MCF 10A (cell line): ENCODE measurements at regions not wholly inside any gene's neighbourhood (a gene's known extent, or its start where the extent isn't known, plus 50 kb on each side); places are given as distances from the start of the nearest gene placed in this dataset.

Experiments
- BruUV-seq: library from RNA; stranded (reverse); fragments of 400-500 nt; replicated peaks from 2 replicates; lab custom pipeline; 2021; lab: Mats Ljungman, UMichigan
- CTCF ChIA-PET: fragments of 300-600 bp; sonication (Branson Sonifier 250); formaldehyde crosslinking; extraction: SDS; loops from one replicate; lab custom pipeline; 2021; ENCODE audit warnings: antibody characterized with exemption, inconsistent platforms; lab: Yijun Ruan, JAX
- POLR2A ChIA-PET: fragments of 300-600, 350-650 bp; sonication (Branson Sonifier 250); formaldehyde crosslinking; extraction: SDS; loops from one replicate; lab custom pipeline; 2020; ENCODE audit warnings: antibody characterized with exemption, inconsistent platforms; lab: Yijun Ruan, JAX
- DNase-seq: peaks from one replicate; pipeline ENCODE4 v3.0.0-alpha.2; 2018; ENCODE audit not compliant: unreplicated experiment
- H3K27ac Mint-ChIP-seq: one replicate; pipeline ENCODE4 v1.8.0; 2022; ENCODE audit warnings: mild to moderate bottlenecking, low read depth, mixed read lengths; ENCODE audit not compliant: unreplicated experiment
- H3K27me3 Mint-ChIP-seq: one replicate; pipeline ENCODE4 v1.8.0; 2022; ENCODE audit warnings: mixed read lengths; ENCODE audit not compliant: insufficient read depth, unreplicated experiment
- H3K36me3 Mint-ChIP-seq: one replicate; pipeline ENCODE4 v1.8.0; 2022; ENCODE audit warnings: mild to moderate bottlenecking, moderate library complexity, mixed read lengths; ENCODE audit not compliant: insufficient read depth, unreplicated experiment
- H3K4me1 Mint-ChIP-seq: one replicate; pipeline ENCODE4 v1.8.0; 2022; ENCODE audit warnings: mixed read lengths; ENCODE audit not compliant: insufficient read depth, unreplicated experiment
- H3K4me3 Mint-ChIP-seq: one replicate; pipeline ENCODE4 v1.8.0; 2022; ENCODE audit warnings: mild to moderate bottlenecking, moderate library complexity, mixed read lengths; ENCODE audit not compliant: unreplicated experiment
- H3K9me3 Mint-ChIP-seq: one replicate; pipeline ENCODE4 v1.8.0; 2022; ENCODE audit warnings: mixed read lengths; ENCODE audit not compliant: unreplicated experiment
- intact Hi-C: fragments of 100-400 bp; cut with micrococcal nuclease; formaldehyde crosslinking; loops from 2 replicates; pipeline ENCODE4 v1.14.1; 2022
- TF ChIP-seq, protein P1 (sequence below): fragments of 200-600 bp; IDR thresholded peaks from one replicate; pipeline ENCODE4 v1.8.0; 2022; ENCODE audit warnings: antibody characterized with exemption, mild to moderate bottlenecking; ENCODE audit not compliant: unreplicated experiment

DNA sequence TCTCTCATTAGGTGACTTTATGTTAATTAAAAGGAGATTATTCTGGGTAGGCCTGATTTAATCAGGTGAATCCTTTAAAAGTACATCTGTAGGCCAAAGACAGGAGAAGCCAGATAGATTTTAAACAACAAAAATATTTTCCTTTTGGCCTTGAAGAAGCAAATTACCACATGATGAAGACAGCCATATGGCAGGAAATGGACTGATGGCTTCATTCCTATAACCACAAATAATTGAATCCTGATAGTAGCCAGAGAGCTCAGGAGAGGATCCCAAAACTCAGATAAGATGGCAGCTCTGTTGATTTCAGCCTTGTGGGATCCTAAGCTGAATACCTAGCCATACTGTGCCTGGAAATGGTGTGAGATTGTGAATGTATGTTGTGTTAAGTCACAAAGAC lies 66.1 kb upstream of the PRKX start:
- Mint-ChIP-seq H3K4me3 (no peak overlapping the region), H3K4me1 (no peaks in the 10 kb centered on the region), H3K9me3 (no peaks in the 10 kb centered on the region), H3K27ac (no peak overlapping the region), H3K27me3 (peaks cover under 1% of the 10 kb centered on the region), H3K36me3 (no peaks in the 10 kb centered on the region)
- intact Hi-C loops, result no loop called here
- no peak for DNase-seq
- TF ChIP-seq, protein P1, sequence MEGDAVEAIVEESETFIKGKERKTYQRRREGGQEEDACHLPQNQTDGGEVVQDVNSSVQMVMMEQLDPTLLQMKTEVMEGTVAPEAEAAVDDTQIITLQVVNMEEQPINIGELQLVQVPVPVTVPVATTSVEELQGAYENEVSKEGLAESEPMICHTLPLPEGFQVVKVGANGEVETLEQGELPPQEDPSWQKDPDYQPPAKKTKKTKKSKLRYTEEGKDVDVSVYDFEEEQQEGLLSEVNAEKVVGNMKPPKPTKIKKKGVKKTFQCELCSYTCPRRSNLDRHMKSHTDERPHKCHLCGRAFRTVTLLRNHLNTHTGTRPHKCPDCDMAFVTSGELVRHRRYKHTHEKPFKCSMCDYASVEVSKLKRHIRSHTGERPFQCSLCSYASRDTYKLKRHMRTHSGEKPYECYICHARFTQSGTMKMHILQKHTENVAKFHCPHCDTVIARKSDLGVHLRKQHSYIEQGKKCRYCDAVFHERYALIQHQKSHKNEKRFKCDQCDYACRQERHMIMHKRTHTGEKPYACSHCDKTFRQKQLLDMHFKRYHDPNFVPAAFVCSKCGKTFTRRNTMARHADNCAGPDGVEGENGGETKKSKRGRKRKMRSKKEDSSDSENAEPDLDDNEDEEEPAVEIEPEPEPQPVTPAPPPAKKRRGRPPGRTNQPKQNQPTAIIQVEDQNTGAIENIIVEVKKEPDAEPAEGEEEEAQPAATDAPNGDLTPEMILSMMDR, result no peak
- ChIA-PET CTCF (no interaction called here), POLR2A (no interaction called here)
- no TSS peak for BruUV-seq

DNA sequence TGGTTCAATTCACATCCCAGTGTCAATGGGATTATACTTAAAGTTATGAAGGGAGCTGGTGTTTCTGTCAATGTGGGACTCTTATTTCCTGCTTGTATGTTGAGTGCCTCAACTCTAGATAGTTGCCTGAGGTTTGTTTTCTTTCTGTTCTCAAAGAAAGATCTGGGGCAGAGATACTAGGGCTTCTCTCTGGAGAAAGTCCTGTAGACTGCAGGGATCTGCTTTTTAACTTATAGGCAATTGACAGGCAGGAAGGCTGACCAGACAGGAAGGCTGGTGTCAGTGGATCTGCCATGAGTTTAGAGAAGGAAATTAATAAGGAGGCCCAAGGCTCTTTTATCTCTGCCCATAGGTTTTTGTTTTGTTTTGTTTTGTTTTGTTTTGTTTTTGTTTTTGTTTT lies 64.0 kb upstream of the PRKX start:
- CTCF ChIA-PET, result no interaction called here
- no peak overlapping the region for H3K27ac Mint-ChIP-seq
- intact Hi-C loops, result no loop called here
- no peaks in the 10 kb centered on the region for H3K4me1 Mint-ChIP-seq
- TF ChIP-seq, protein P1, result no peak
- H3K27me3 Mint-ChIP-seq, result peaks cover 14% of the 10 kb centered on the region
- no peak overlapping the region for H3K4me3 Mint-ChIP-seq
- no peaks in the 10 kb centered on the region for H3K36me3 Mint-ChIP-seq
- POLR2A ChIA-PET, result no interaction called here
- no peak for DNase-seq
- BruUV-seq, result no TSS peak
- no peaks in the 10 kb centered on the region for H3K9me3 Mint-ChIP-seq

DNA sequence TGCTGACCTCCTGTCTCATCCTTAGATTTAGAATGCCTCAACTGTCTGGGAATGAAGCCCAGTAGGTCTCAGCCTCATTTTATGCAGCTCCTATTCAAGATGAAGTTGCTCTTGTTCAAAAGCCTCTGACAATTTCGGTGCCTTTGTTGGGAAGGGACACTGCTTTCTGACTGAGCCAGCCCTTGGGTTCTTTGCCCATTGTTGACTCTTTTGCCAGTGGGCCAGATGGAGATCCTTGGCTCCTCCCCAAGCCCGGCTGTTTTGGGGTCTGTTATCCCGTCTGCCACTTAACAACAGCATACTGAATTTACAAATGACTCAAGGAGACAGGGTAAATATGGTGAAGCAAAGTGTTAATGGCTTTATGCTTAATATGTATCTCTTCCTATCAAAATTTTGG lies 58.3 kb upstream of the PRKX start:
- intact Hi-C loops, result no loop called here
- Mint-ChIP-seq H3K4me1 (no peaks in the 10 kb centered on the region), H3K9me3 (no peaks in the 10 kb centered on the region), H3K36me3 (no peaks in the 10 kb centered on the region), H3K27me3 (peaks cover 14% of the 10 kb centered on the region), H3K27ac (no peak overlapping the region), H3K4me3 (no peak overlapping the region)
- no peak for DNase-seq
- TF ChIP-seq, protein P1, result no peak
- ChIA-PET POLR2A (no interaction called here), CTCF (no interaction called here)
- no TSS peak for BruUV-seq

DNA sequence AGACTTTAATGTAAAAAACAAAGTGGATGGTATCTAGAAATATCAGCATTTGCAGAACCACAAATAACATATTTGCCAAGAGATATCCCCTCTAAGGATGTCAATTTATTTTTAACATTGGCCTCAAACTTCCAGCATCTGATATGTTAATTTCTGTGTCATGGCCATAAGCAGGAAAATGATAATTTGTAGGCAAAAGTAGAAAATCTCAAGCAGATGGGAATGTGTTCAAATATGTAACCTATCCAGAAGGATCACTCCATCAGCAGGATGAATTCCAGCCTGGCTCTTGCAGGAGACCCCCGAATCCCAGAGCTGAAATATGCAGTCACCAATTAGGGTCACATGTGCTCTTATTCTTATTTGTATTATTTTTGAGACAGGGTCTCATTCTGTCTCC lies 55.4 kb upstream of the PRKX start:
- DNase-seq, result no peak
- POLR2A ChIA-PET, result no interaction called here
- intact Hi-C loops, result no loop called here
- H3K4me3 Mint-ChIP-seq, result no peak overlapping the region
- no TSS peak for BruUV-seq
- CTCF ChIA-PET, result interaction anchor here (1.1 kb wide), 1 partner anchor 117 kb away, joined by 4 read pairs; no protein-coding TSS in a partner anchor
- H3K4me1 Mint-ChIP-seq, result no peaks in the 10 kb centered on the region
- TF ChIP-seq, protein P1, result no peak
- no peak overlapping the region for H3K27ac Mint-ChIP-seq
- H3K36me3 Mint-ChIP-seq, result no peaks in the 10 kb centered on the region
- H3K9me3 Mint-ChIP-seq, result peaks cover 7% of the 10 kb centered on the region
- H3K27me3 Mint-ChIP-seq, result peaks cover 17% of the 10 kb centered on the region
